ENCODE measurements at regions not wholly inside any gene's neighbourhood (a gene's known extent, or its start where the extent isn't known, plus 50 kb on each side); places are given as distances from the start of the nearest gene placed in this dataset.

- DNase-seq (ENCODE audit: low spot score) = no peak
These were observed 74.7 kb upstream of the SHISAL1 start for GRCh38 chr22:44387486-44387885.

GRCh38 chr22:44386386-44387035 is 73.8 kb upstream of the SHISAL1 start:
- DNase-seq (ENCODE audit: low spot score) = no peak

- no peak for DNase-seq (ENCODE audit: low spot score)
These were observed 73.0 kb upstream of the SHISAL1 start for GRCh38 chr22:44385781-44386180.

GRCh38 chr22:44385296-44385610 is 72.5 kb upstream of the SHISAL1 start:
- DNase-seq (ENCODE audit: low spot score) = no peak

- no peak for DNase-seq (ENCODE audit: low spot score)
These were observed 72.0 kb upstream of the SHISAL1 start for GRCh38 chr22:44384563-44385295.

GRCh38 chr22:44383652-44384562 is 71.2 kb upstream of the SHISAL1 start:
- DNase-seq (ENCODE audit: low spot score) = no peak

- no peak for DNase-seq (ENCODE audit: low spot score)
These were observed 70.4 kb upstream of the SHISAL1 start for GRCh38 chr22:44383064-44383575.

- DNase-seq (ENCODE audit: low spot score) = no peak
These were observed 69.6 kb upstream of the SHISAL1 start for GRCh38 chr22:44382116-44383038.

- DNase-seq (ENCODE audit: low spot score) = no peak
These were observed 69.0 kb upstream of the SHISAL1 start for GRCh38 chr22:44381761-44382115.

- DNase-seq (ENCODE audit: low spot score) = no peak
These were observed 68.2 kb upstream of the SHISAL1 start for GRCh38 chr22:44380756-44381486.

GRCh38 chr22:44379817-44380755 is 67.3 kb upstream of the SHISAL1 start:
- no peak for DNase-seq (ENCODE audit: low spot score)

GRCh38 chr22:44378380-44378779 is 65.6 kb upstream of the SHISAL1 start:
- DNase-seq (ENCODE audit: low spot score) = no peak

GRCh38 chr22:44375451-44375850 is 62.7 kb upstream of the SHISAL1 start:
- DNase-seq (ENCODE audit: low spot score) = no peak

- DNase-seq (ENCODE audit: low spot score) = no peak
These were observed 60.5 kb upstream of the SHISAL1 start for GRCh38 chr22:44373234-44373633.

GRCh38 chr22:44372611-44373010 is 59.9 kb upstream of the SHISAL1 start:
- DNase-seq (ENCODE audit: low spot score) = no peak

- no peak for DNase-seq (ENCODE audit: low spot score)
These were observed 59.2 kb upstream of the SHISAL1 start for GRCh38 chr22:44371741-44372525.

GRCh38 chr22:44369916-44370801 is 57.4 kb upstream of the SHISAL1 start:
- no peak for DNase-seq (ENCODE audit: low spot score)

- no peak for DNase-seq (ENCODE audit: low spot score)
These were observed 56.5 kb upstream of the SHISAL1 start for GRCh38 chr22:44369293-44369661.

Measured in A172 (cell line).